HCT116 (cell line): ENCODE measurements at regions not wholly inside any gene's neighbourhood (a gene's known extent, or its start where the extent isn't known, plus 50 kb on each side); places are given as distances from the start of the nearest gene placed in this dataset.

Source experiments
- ATAC-seq: fragments of 200-7000 bp; cut with Tn5 transposase; 2 replicates; pipeline ENCODE4 v1.9.1; 2020; ENCODE audit warnings: mild to moderate bottlenecking, moderate library complexity
- BruUV-seq: library from RNA; stranded (reverse); fragments of 400-500 nt; replicated peaks from 2 replicates; lab custom pipeline; 2021; lab: Mats Ljungman, UMichigan
- CTCF ChIA-PET: fragments of 300-600 bp; sonication (Branson Sonifier 250); formaldehyde crosslinking; loops from one replicate; lab custom pipeline; 2021; ENCODE audit warnings: antibody characterized with exemption; lab: Charles Lee
- POLR2A ChIA-PET: fragments of 300-600, 350-600 bp; sonication (Branson Sonifier 250); formaldehyde crosslinking; loops from one replicate; lab custom pipeline; 2021; ENCODE audit warnings: antibody characterized with exemption; lab: Charles Lee
- RAD21 ChIA-PET, 2 experiments: fragments of 300-600 bp; sonication (Branson Sonifier 250); formaldehyde crosslinking; loops; one replicate each; lab custom pipeline; 2023; ENCODE audit warnings: low total read pairs in 2 of 2; ENCODE audit not compliant: uncharacterized antibody in 2 of 2, unreplicated experiment in 2 of 2, low non-redundant PET in 1 of 2; lab: Charles Lee
- DNase-seq: peaks from one replicate; pipeline ENCODE4 v3.0.0-alpha.2; 2010; ENCODE audit warnings: low read depth, low spot score
- H2AFZ ChIP-seq: fragments of 200-600 bp; shearing (Covaris generic), sonication (generic); 2 replicates; pipeline ENCODE4 v1.6.1; 2017; ENCODE audit warnings: low read depth, mixed run types, mixed read lengths, antibody characterized with exemption, low read length; ENCODE audit not compliant: poor library complexity, severe bottlenecking
- H3K27ac ChIP-seq: 2 replicates; pipeline ENCODE4 v1.5.1; 2012; ENCODE audit warnings: low read depth, low read length
- H3K27me3 ChIP-seq: fragments of 200-600 bp; sonication (generic); 2 replicates; pipeline ENCODE4 v1.6.1; 2016; ENCODE audit warnings: mixed run types, low read length, mixed read lengths; ENCODE audit not compliant: insufficient read depth
- H3K36me3 ChIP-seq, 2 experiments: fragments of 200-500 bp in 1 of 2; fragments of 200-600 bp in 1 of 2; sonication (Bioruptor generic) in 1 of 2; sonication (generic) in 1 of 2; 2 replicates each; pipeline versions ENCODE4 v1.5.1 to v1.6.1; 2014 to 2016; ENCODE audit warnings: low read length in 2 of 2, inconsistent platforms in 1 of 2, mixed read lengths in 1 of 2, mixed run types in 1 of 2; ENCODE audit not compliant: insufficient read depth in 2 of 2, control insufficient read depth in 1 of 2
- H3K4me1 ChIP-seq, 2 experiments: fragments of 200-600 bp in 1 of 2; sonication (generic) in 1 of 2; 2 replicates each; pipeline versions ENCODE4 v1.5.1 to v1.6.1; 2012 to 2017; ENCODE audit warnings: low read length in 2 of 2, inconsistent platforms in 1 of 2, mild to moderate bottlenecking in 1 of 2, mixed read lengths in 1 of 2, mixed run types in 1 of 2, moderate library complexity in 1 of 2; ENCODE audit not compliant: insufficient read depth in 2 of 2, control insufficient read depth in 1 of 2
- H3K4me2 ChIP-seq: fragments of 200-600 bp; sonication (generic); 2 replicates; pipeline ENCODE4 v1.6.1; 2017; ENCODE audit warnings: mixed run types, low read length, mixed read lengths
- H3K4me3 ChIP-seq, 2 experiments: fragments of 200-600 bp in 1 of 2; sonication (generic) in 1 of 2; replicated peaks in 1 of 2; 2 replicates each; pipeline ENCODE4 v1.5.1; 2011 to 2016; ENCODE audit warnings: low read length in 2 of 2, control low read depth in 1 of 2, low read depth in 1 of 2, mild to moderate bottlenecking in 1 of 2, mixed read lengths in 1 of 2, mixed run types in 1 of 2
- H3K79me2 ChIP-seq: fragments of 200-600 bp; sonication (generic); 2 replicates; pipeline ENCODE4 v1.6.1; 2017; ENCODE audit warnings: mild to moderate bottlenecking, mixed run types, low read length, moderate library complexity, mixed read lengths; ENCODE audit not compliant: insufficient read depth
- H3K9ac ChIP-seq: fragments of 200-600 bp; sonication (generic); 2 replicates; pipeline ENCODE4 v1.6.1; 2016; ENCODE audit warnings: low read length, mixed read lengths
- H3K9me2 ChIP-seq: fragments of 200-600 bp; sonication (generic), shearing (Covaris generic); 2 replicates; pipeline ENCODE4 v1.6.1; 2017; ENCODE audit warnings: mixed run types, mild to moderate bottlenecking, moderate library complexity; ENCODE audit not compliant: insufficient read depth
- H3K9me3 ChIP-seq, 2 experiments: fragments of 200-500 bp in 1 of 2; fragments of 200-600 bp in 1 of 2; sonication (Bioruptor generic) in 1 of 2; sonication (generic) in 1 of 2; 2 replicates each; pipeline ENCODE4 v1.6.1; 2014 to 2017; ENCODE audit warnings: low read length in 2 of 2, mixed read lengths in 2 of 2, inconsistent platforms in 1 of 2, low read depth in 1 of 2, mild to moderate bottlenecking in 1 of 2, mixed run types in 1 of 2, moderate library complexity in 1 of 2; ENCODE audit not compliant: control insufficient read depth in 1 of 2, insufficient read depth in 1 of 2
- H4K20me1 ChIP-seq: fragments of 200-600 bp; sonication (generic), shearing (Covaris generic); 2 replicates; pipeline ENCODE4 v1.6.1; 2017; ENCODE audit warnings: mixed run types, mild to moderate bottlenecking, moderate library complexity; ENCODE audit not compliant: insufficient read depth
- ATF3 ChIP-seq: IDR thresholded peaks from 2 replicates; pipeline ENCODE4 v1.6.1; 2012
- CBX3 ChIP-seq: IDR thresholded peaks from 2 replicates; pipeline ENCODE4 v1.6.1; 2012; ENCODE audit warnings: low read depth
- CEBPB ChIP-seq: IDR thresholded peaks from 2 replicates; pipeline ENCODE4 v1.6.1; 2012; ENCODE audit warnings: low read depth
- EGR1 ChIP-seq: IDR thresholded peaks from 2 replicates; pipeline ENCODE4 v1.6.1; 2012; ENCODE audit warnings: low read depth
- EZH2 ChIP-seq: fragments of 200-600 bp; sonication (generic); IDR thresholded peaks from 2 replicates; pipeline ENCODE4 v1.6.1; 2017; ENCODE audit warnings: antibody characterized with exemption, mixed run types
- EZH2phosphoT487 ChIP-seq: fragments of 200-600 bp; IDR thresholded peaks from 2 replicates; pipeline ENCODE4 v1.6.1; 2018; ENCODE audit warnings: antibody characterized with exemption, borderline replicate concordance
- FOSL1 ChIP-seq: IDR thresholded peaks from 2 replicates; pipeline ENCODE4 v1.6.1; 2012; ENCODE audit warnings: low read depth
- JUND ChIP-seq: IDR thresholded peaks from 2 replicates; pipeline ENCODE4 v1.6.1; 2012
- MAX ChIP-seq: IDR thresholded peaks from 2 replicates; pipeline ENCODE4 v1.6.1; 2012
- POLR2A ChIP-seq: IDR thresholded peaks from 2 replicates; pipeline ENCODE4 v1.7.0; 2011; ENCODE audit warnings: borderline replicate concordance; ENCODE audit not compliant: insufficient read depth, insufficient read length; ENCODE audit errors: extremely low read depth
- POLR2AphosphoS5 ChIP-seq: IDR thresholded peaks from 2 replicates; pipeline ENCODE4 v1.6.1; 2011; ENCODE audit warnings: mild to moderate bottlenecking, low read depth, low read length, moderate library complexity
- RAD21 ChIP-seq: IDR thresholded peaks from 2 replicates; pipeline ENCODE4 v1.6.1; 2012; ENCODE audit warnings: low read depth, mild to moderate bottlenecking
- REST ChIP-seq: IDR thresholded peaks from 2 replicates; pipeline ENCODE4 v1.6.1; 2012; ENCODE audit warnings: low read depth
- SIN3A ChIP-seq: IDR thresholded peaks from 2 replicates; pipeline ENCODE4 v1.6.1; 2012; ENCODE audit warnings: low read depth
- SRF ChIP-seq: IDR thresholded peaks from 2 replicates; pipeline ENCODE4 v1.6.1; 2012; ENCODE audit warnings: low read depth
- TCF7L2 ChIP-seq: IDR thresholded peaks from 2 replicates; pipeline ENCODE4 v1.7.0; 2011; ENCODE audit warnings: borderline replicate concordance, inconsistent platforms; ENCODE audit not compliant: insufficient read depth, insufficient read length; ENCODE audit errors: extremely low read depth
- YY1 ChIP-seq: IDR thresholded peaks from 2 replicates; pipeline ENCODE4 v1.6.1; 2011; ENCODE audit warnings: low read length, low read depth, moderate library complexity, mild to moderate bottlenecking; ENCODE audit not compliant: insufficient replicate concordance; ENCODE audit errors: extremely low read depth
- ZNF274 ChIP-seq: fragments of 200-500 bp; sonication (Bioruptor generic); IDR thresholded peaks from 2 replicates; pipeline ENCODE4 v1.6.1; 2014; ENCODE audit warnings: mild to moderate bottlenecking, low read depth, low read length, inconsistent platforms
- intact Hi-C: fragments of 100-400 bp; cut with micrococcal nuclease; formaldehyde crosslinking; loops from 2 replicates; pipeline ENCODE4 v1.10.0; 2022
- TF ChIP-seq, protein P1 (sequence below), 3 experiments: fragments of 200-600 bp in 1 of 3; sonication (generic) in 1 of 3; IDR thresholded peaks in 2 of 3; conservative IDR thresholded peaks in 1 of 3; 2 replicates each; pipeline ENCODE4 v1.5.1; 2012 to 2017; ENCODE audit warnings: low read depth in 2 of 3, low read length in 2 of 3, antibody characterized with exemption in 1 of 3, borderline replicate concordance in 1 of 3, control low read depth in 1 of 3, mild to moderate bottlenecking in 1 of 3, mixed read lengths in 1 of 3, mixed run types in 1 of 3, moderate library complexity in 1 of 3; ENCODE audit not compliant: insufficient read depth in 1 of 3

DNA sequence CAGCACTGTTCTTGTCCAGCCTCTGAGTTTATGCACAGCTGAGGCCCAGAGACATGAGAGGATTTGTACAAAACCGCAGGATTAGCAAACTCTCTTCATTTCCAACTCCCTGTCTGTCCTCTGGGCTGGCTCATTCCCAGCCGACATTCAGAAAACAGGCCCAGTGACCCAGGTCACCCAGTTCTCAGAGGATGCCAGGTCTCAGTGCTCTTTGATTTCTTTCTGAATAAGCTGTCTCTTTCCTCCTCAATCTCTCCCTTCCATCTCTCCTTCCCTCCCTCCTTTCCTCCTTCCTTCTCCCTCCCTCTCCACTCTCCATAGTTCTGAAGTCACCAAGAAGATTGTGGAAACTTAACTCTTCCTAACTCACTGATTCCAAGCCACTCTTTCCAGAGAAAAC lies 372.7 kb upstream of the SULF2 start:
- H3K27ac ChIP-seq = no peak overlapping the region
- no peaks in the 10 kb centered on the region for H3K79me2 ChIP-seq
- RAD21 ChIA-PET = no interaction called here
- no peaks in the 10 kb centered on the region for H3K36me3 ChIP-seq
- ATAC-seq = no peak
- TF ChIP-seq EZH2phosphoT487 = no peak
- TF ChIP-seq POLR2A = no peak
- no peak for TF ChIP-seq ZNF274
- TF ChIP-seq CBX3 = no peak
- no peak for TF ChIP-seq SRF
- TF ChIP-seq EZH2 = no peak
- no peak for TF ChIP-seq TCF7L2
- TF ChIP-seq JUND = no peak
- TF ChIP-seq MAX = no peak
- TF ChIP-seq RAD21 = no peak
- TF ChIP-seq YY1 = no peak
- TF ChIP-seq, protein P1, sequence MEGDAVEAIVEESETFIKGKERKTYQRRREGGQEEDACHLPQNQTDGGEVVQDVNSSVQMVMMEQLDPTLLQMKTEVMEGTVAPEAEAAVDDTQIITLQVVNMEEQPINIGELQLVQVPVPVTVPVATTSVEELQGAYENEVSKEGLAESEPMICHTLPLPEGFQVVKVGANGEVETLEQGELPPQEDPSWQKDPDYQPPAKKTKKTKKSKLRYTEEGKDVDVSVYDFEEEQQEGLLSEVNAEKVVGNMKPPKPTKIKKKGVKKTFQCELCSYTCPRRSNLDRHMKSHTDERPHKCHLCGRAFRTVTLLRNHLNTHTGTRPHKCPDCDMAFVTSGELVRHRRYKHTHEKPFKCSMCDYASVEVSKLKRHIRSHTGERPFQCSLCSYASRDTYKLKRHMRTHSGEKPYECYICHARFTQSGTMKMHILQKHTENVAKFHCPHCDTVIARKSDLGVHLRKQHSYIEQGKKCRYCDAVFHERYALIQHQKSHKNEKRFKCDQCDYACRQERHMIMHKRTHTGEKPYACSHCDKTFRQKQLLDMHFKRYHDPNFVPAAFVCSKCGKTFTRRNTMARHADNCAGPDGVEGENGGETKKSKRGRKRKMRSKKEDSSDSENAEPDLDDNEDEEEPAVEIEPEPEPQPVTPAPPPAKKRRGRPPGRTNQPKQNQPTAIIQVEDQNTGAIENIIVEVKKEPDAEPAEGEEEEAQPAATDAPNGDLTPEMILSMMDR (IDR thresholded peaks at IDR 0.05 in 2 of 3, conservative IDR thresholded peaks at IDR 0.05 in 1 of 3; ENCODE audit: borderline replicate concordance in 1 of 3, insufficient read depth in 1 of 3, low read depth in 2 of 3, low read length in 2 of 3) = no peak
- TF ChIP-seq REST = no peak
- no peak for TF ChIP-seq CEBPB
- no peak for TF ChIP-seq FOSL1
- TF ChIP-seq POLR2AphosphoS5 = no peak
- TF ChIP-seq EGR1 = no peak
- TF ChIP-seq SIN3A = no peak
- TF ChIP-seq ATF3 = no peak
- TF ChIP-seq, all 23 proteins: peak for 0
- Histone ChIP-seq H3K4me1 (peaks cover 0 to 8% of the 10 kb centered on the region in 2 experiments; a peak in 1 of 4 replicates), H3K9ac (no peak overlapping the region), H3K4me2 (no peak overlapping the region), H3K4me3 (no peak overlapping the region), H3K9me2 (no peaks in the 10 kb centered on the region), H4K20me1 (no peaks in the 10 kb centered on the region), H2AFZ (no peak overlapping the region), H3K27me3 (peaks cover 29% of the 10 kb centered on the region), H3K9me3 (0 out of 4 replicates have a peak, but pooled peaks cover 0 to 5% of the 10 kb centered on the region in 2 experiments)
- BruUV-seq = no TSS peak
- no peak for DNase-seq
- CTCF ChIA-PET = no interaction called here
- intact Hi-C loops = no loop called here
- POLR2A ChIA-PET = no interaction called here
